Neural progenitor cell (in vitro differentiated cells): ENCODE measurements at regions not wholly inside any gene's neighbourhood (a gene's known extent, or its start where the extent isn't known, plus 50 kb on each side); places are given as distances from the start of the nearest gene placed in this dataset.

ENCODE experiments used
- DNase-seq: peaks from one replicate; pipeline ENCODE4 v3.0.0-alpha.2; 2016; ENCODE audit warnings: low spot score
- H2AFZ ChIP-seq: fragments of 200-600 bp; sonication (generic); replicated peaks from 2 replicates; pipeline ENCODE4 v1.6.1; 2016; ENCODE audit warnings: antibody characterized with exemption
- H3F3A ChIP-seq: fragments of 200-600 bp; sonication (generic); 2 replicates; pipeline ENCODE4 v1.6.1; 2016; ENCODE audit warnings: antibody characterized with exemption, low read depth
- H3K27ac ChIP-seq: fragments of 200-600 bp; sonication (generic); 2 replicates; pipeline ENCODE4 v1.5.1; 2016; ENCODE audit warnings: mild to moderate bottlenecking
- H3K27me3 ChIP-seq: fragments of 200-600 bp; sonication (generic); 2 replicates; pipeline ENCODE4 v1.6.1; 2016; ENCODE audit warnings: mild to moderate bottlenecking, moderate library complexity
- H3K36me3 ChIP-seq: fragments of 200-600 bp; sonication (generic); 2 replicates; pipeline ENCODE4 v1.5.1; 2016
- H3K4me1 ChIP-seq: fragments of 200-600 bp; sonication (generic); 2 replicates; pipeline ENCODE4 v1.6.1; 2016; ENCODE audit warnings: mixed run types
- H3K4me2 ChIP-seq: fragments of 200-600 bp; sonication (generic); 2 replicates; pipeline ENCODE4 v1.6.1; 2016
- H3K4me3 ChIP-seq: fragments of 200-600 bp; sonication (generic); 2 replicates; pipeline ENCODE4 v1.5.1; 2016
- H3K79me2 ChIP-seq: fragments of 200-600 bp; sonication (generic); 2 replicates; pipeline ENCODE4 v1.6.1; 2016; ENCODE audit warnings: low read depth
- H3K9ac ChIP-seq: fragments of 200-600 bp; sonication (generic); 2 replicates; pipeline ENCODE4 v1.6.1; 2016
- H3K9me3 ChIP-seq: fragments of 200-600 bp; sonication (generic); 2 replicates; pipeline ENCODE4 v1.5.1; 2016; ENCODE audit warnings: low read depth
- H4K20me1 ChIP-seq: fragments of 200-600 bp; sonication (generic); 2 replicates; pipeline ENCODE4 v1.6.1; 2016; ENCODE audit warnings: low read depth
- H3K27ac Mint-ChIP-seq: 3 replicates; pipeline ENCODE4 v1.8.0; 2021; ENCODE audit warnings: mixed read lengths
- H3K27me3 Mint-ChIP-seq: 2 replicates; pipeline ENCODE4 v1.8.0; 2022; ENCODE audit warnings: low read depth, mild to moderate bottlenecking, inconsistent platforms, moderate library complexity, mixed read lengths; ENCODE audit not compliant: insufficient read depth
- H3K36me3 Mint-ChIP-seq: 3 replicates; pipeline ENCODE4 v1.8.0; 2021; ENCODE audit warnings: mixed read lengths
- H3K4me1 Mint-ChIP-seq: 3 replicates; pipeline ENCODE4 v1.8.0; 2021; ENCODE audit warnings: mixed read lengths
- H3K4me3 Mint-ChIP-seq: 3 replicates; pipeline ENCODE4 v1.8.0; 2021; ENCODE audit warnings: mild to moderate bottlenecking, moderate library complexity, mixed read lengths
- H3K9me3 Mint-ChIP-seq: 3 replicates; pipeline ENCODE4 v1.8.0; 2020; ENCODE audit warnings: mixed read lengths
- EZH2 ChIP-seq: fragments of 200-600 bp; sonication (generic); IDR thresholded peaks from 2 replicates; pipeline ENCODE4 v1.6.1; 2017; ENCODE audit warnings: antibody characterized with exemption, mild to moderate bottlenecking, moderate library complexity
- EZH2phosphoT487 ChIP-seq: fragments of 200-600 bp; sonication (generic); IDR thresholded peaks from 2 replicates; pipeline ENCODE4 v1.6.1; 2017; ENCODE audit warnings: antibody characterized with exemption
- TF ChIP-seq, protein P1 (sequence below): fragments of 200-600 bp; sonication (generic); IDR thresholded peaks from 2 replicates; pipeline ENCODE4 v1.5.1; 2017; ENCODE audit warnings: antibody characterized with exemption, mild to moderate bottlenecking

DNA sequence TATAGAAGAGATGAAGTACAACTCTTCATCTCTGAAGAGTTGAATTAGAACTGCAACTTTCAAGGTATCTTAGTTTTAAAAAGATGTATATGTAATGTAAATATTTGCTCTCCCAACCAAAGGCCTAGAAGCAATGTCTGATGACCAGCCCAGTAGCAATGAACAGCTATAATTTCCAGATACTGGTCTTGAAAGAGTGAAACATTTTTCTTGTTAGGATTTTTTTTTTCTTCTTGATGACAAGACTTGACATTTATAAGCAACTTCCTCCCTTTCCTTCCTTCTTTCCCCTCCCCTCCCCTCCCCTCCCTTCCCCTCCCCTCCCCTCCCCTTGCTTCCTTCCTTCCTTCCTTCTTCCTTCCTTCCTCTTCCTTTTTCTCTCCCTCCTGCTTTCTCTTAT lies 423.4 kb downstream of the ZIC1 start:
- Histone ChIP-seq H3K79me2 (no peaks in the 10 kb centered on the region), H3K36me3 (no peaks in the 10 kb centered on the region), H4K20me1 (no peaks in the 10 kb centered on the region), H3K27ac (no peak overlapping the region), H3K27me3 (no peaks in the 10 kb centered on the region), H2AFZ (no peak overlapping the region), H3F3A (no peaks in the 10 kb centered on the region), H3K4me2 (no peak overlapping the region), H3K9me3 (no peaks in the 10 kb centered on the region), H3K4me3 (no peak overlapping the region), H3K9ac (no peak overlapping the region), H3K4me1 (no peaks in the 10 kb centered on the region)
- DNase-seq = no peak
- no peak overlapping the region for H3K27ac Mint-ChIP-seq
- TF ChIP-seq EZH2phosphoT487 = no peak
- TF ChIP-seq, protein P1, sequence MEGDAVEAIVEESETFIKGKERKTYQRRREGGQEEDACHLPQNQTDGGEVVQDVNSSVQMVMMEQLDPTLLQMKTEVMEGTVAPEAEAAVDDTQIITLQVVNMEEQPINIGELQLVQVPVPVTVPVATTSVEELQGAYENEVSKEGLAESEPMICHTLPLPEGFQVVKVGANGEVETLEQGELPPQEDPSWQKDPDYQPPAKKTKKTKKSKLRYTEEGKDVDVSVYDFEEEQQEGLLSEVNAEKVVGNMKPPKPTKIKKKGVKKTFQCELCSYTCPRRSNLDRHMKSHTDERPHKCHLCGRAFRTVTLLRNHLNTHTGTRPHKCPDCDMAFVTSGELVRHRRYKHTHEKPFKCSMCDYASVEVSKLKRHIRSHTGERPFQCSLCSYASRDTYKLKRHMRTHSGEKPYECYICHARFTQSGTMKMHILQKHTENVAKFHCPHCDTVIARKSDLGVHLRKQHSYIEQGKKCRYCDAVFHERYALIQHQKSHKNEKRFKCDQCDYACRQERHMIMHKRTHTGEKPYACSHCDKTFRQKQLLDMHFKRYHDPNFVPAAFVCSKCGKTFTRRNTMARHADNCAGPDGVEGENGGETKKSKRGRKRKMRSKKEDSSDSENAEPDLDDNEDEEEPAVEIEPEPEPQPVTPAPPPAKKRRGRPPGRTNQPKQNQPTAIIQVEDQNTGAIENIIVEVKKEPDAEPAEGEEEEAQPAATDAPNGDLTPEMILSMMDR = no peak
- H3K4me1 Mint-ChIP-seq = no peaks in the 10 kb centered on the region
- no peaks in the 10 kb centered on the region for H3K27me3 Mint-ChIP-seq
- peaks cover 4% of the 10 kb centered on the region for H3K9me3 Mint-ChIP-seq
- H3K4me3 Mint-ChIP-seq = no peak overlapping the region
- H3K36me3 Mint-ChIP-seq = no peaks in the 10 kb centered on the region

DNA sequence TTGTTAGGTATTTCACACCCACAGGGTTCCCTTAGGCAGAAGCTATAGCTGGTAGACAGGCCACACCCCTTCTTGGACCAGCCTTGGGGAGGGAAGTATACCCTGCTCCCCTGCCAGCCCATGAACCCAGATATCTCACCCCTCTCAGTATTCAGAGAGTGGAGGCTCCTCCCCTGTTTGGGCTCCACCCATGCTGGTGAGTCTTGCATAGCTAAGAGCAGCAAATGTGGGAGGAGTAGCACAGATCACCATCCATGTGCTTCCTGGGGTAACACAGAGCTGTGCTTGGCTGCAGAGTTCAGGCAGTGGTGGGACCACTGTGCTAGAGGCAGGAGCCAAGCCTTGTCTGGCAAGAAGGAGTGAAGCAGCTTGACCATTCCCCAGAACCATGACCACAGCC lies 427.2 kb downstream of the ZIC1 start:
- no peaks in the 10 kb centered on the region for H3K4me1 ChIP-seq
- H2AFZ ChIP-seq = no peak overlapping the region
- Mint-ChIP-seq H3K9me3 (peaks cover 20% of the 10 kb centered on the region), H3K4me3 (no peak overlapping the region), H3K27ac (no peak overlapping the region), H3K4me1 (peaks cover 8% of the 10 kb centered on the region), H3K27me3 (peaks cover 2% of the 10 kb centered on the region), H3K36me3 (peaks cover 11% of the 10 kb centered on the region)
- TF ChIP-seq EZH2 = no peak
- no peak for TF ChIP-seq EZH2phosphoT487
- TF ChIP-seq, protein P1 = no peak
- H3K36me3 ChIP-seq = no peaks in the 10 kb centered on the region
- no peak overlapping the region for H3K4me2 ChIP-seq
- no peak overlapping the region for H3K4me3 ChIP-seq
- H3K79me2 ChIP-seq = no peaks in the 10 kb centered on the region
- no peak for DNase-seq
- H3F3A ChIP-seq = no peaks in the 10 kb centered on the region
- H3K27me3 ChIP-seq = no peaks in the 10 kb centered on the region
- H3K9ac ChIP-seq = no peak overlapping the region
- H4K20me1 ChIP-seq = no peaks in the 10 kb centered on the region
- no peaks in the 10 kb centered on the region for H3K9me3 ChIP-seq
- no peak overlapping the region for H3K27ac ChIP-seq

DNA sequence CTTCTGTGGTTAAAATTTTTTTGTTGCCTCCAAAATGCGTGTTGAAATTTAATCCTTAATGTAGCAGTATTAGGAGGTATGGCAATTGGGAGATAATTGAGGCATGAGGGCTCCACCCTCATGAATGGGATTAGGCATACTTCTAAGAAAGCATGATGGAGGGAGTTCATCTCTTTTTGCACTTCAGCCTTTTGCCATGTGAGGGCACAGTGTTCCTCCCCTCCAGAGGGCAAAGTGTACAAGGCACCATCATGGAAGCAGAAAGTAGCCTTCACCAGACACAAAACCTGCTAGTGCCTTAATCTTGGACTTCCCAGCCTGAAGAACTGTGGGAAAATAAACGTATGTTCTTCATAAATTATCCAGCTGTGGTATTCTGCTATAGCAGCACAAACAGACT lies 429.5 kb downstream of the ZIC1 start:
- no peaks in the 10 kb centered on the region for H4K20me1 ChIP-seq
- TF ChIP-seq, protein P1 = peak; percentile 5
- TF ChIP-seq EZH2 (no peak), EZH2phosphoT487 (no peak)

More for the DNA sequence above, 429.5 kb downstream of the ZIC1 start:
- no peak overlapping the region for H3K4me3 Mint-ChIP-seq
- H3K9ac ChIP-seq = no peak overlapping the region
- H3K4me2 ChIP-seq = no peak overlapping the region
- no peaks in the 10 kb centered on the region for H3K9me3 ChIP-seq
- H3K4me1 ChIP-seq = no peaks in the 10 kb centered on the region
- peaks cover 2% of the 10 kb centered on the region for H3K27me3 ChIP-seq
- H3K4me1 Mint-ChIP-seq = peaks cover 15% of the 10 kb centered on the region
- H3K27me3 Mint-ChIP-seq = peaks cover 8% of the 10 kb centered on the region
- H3K79me2 ChIP-seq = no peaks in the 10 kb centered on the region
- peaks cover 26% of the 10 kb centered on the region for H3K9me3 Mint-ChIP-seq
- no peak overlapping the region for H3K27ac Mint-ChIP-seq
- no peak overlapping the region for H3K27ac ChIP-seq
- H3K36me3 ChIP-seq = no peaks in the 10 kb centered on the region
- peaks cover 14% of the 10 kb centered on the region for H3K36me3 Mint-ChIP-seq
- H2AFZ ChIP-seq = no peak overlapping the region
- no peak for DNase-seq
- no peaks in the 10 kb centered on the region for H3F3A ChIP-seq
- H3K4me3 ChIP-seq = no peak overlapping the region
